Gastroesophageal sphincter (tissue), 4 donors: ENCODE measurements at regions not wholly inside any gene's neighbourhood (a gene's known extent, or its start where the extent isn't known, plus 50 kb on each side); places are given as distances from the start of the nearest gene placed in this dataset.

Source experiments
- ATAC-seq: fragments of 150-250 bp; one replicate; pipeline ENCODE4 v1.9.1; 2016; ENCODE audit warnings: mild to moderate bottlenecking, moderate library complexity
- H3K27ac ChIP-seq, 4 donors: fragments of 200-600 bp; sonication (generic) in 3 of 4; 1 replicate in 3 of 4; 2 replicates in 1 of 4; pipeline ENCODE4 v1.5.1; 2016 to 2019
- H3K27me3 ChIP-seq: fragments of 200-600 bp; sonication (generic); one replicate; pipeline ENCODE4 v1.5.1; 2019
- H3K36me3 ChIP-seq, 2 donors: fragments of 200-600 bp; sonication (generic); one replicate each; pipeline ENCODE4 v1.5.1; 2019; ENCODE audit warnings: control low read depth in 1 of 2
- H3K4me1 ChIP-seq, 3 donors: fragments of 200-600 bp; sonication (generic); 1 replicate in 2 of 3; 2 replicates in 1 of 3; pipeline ENCODE4 v1.5.1; 2016 to 2019; ENCODE audit warnings: control low read depth in 2 of 3
- H3K4me3 ChIP-seq, 2 donors: fragments of 200-600 bp; sonication (generic); one replicate each; pipeline ENCODE4 v1.5.1; 2019; ENCODE audit warnings: mild to moderate bottlenecking in 1 of 2, moderate library complexity in 1 of 2
- H3K9me3 ChIP-seq, 3 donors: fragments of 200-600 bp; sonication (generic); one replicate each; pipeline ENCODE4 v1.5.1; 2017 to 2019; ENCODE audit warnings: control low read depth in 2 of 3
- EP300 ChIP-seq: sonication (generic); formaldehyde crosslinking; IDR thresholded peaks from one replicate; pipeline ENCODE4 v1.6.1; 2017; ENCODE audit warnings: antibody characterized with exemption, mild to moderate bottlenecking
- POLR2A ChIP-seq, 2 donors: fragments of 450-650 bp; IDR thresholded peaks; one replicate each; pipeline ENCODE4 v1.6.1; 2017; ENCODE audit warnings: antibody characterized with exemption in 2 of 2, mild to moderate bottlenecking in 2 of 2, moderate library complexity in 1 of 2
- POLR2AphosphoS5 ChIP-seq: sonication (generic); formaldehyde crosslinking; IDR thresholded peaks from one replicate; pipeline ENCODE4 v1.6.1; 2017; ENCODE audit warnings: antibody characterized with exemption
- WGBS, 2 donors: methylation state at CpG; one replicate each; pipeline ENCODE4 v1.1.5; 2018; ENCODE audit warnings: low coverage in 1 of 2; 5-methylcytosine and 5-hydroxymethylcytosine counted together
- TF ChIP-seq, protein P1 (sequence below), 4 experiments: fragments of 200-600 bp in 2 of 4; fragments of 450-650 bp in 2 of 4; sonication (generic) in 1 of 4; IDR thresholded peaks; one replicate each; pipeline ENCODE4 v1.5.1; 2017 to 2019; ENCODE audit warnings: antibody characterized with exemption in 4 of 4, mild to moderate bottlenecking in 2 of 4, moderate library complexity in 2 of 4

DNA sequence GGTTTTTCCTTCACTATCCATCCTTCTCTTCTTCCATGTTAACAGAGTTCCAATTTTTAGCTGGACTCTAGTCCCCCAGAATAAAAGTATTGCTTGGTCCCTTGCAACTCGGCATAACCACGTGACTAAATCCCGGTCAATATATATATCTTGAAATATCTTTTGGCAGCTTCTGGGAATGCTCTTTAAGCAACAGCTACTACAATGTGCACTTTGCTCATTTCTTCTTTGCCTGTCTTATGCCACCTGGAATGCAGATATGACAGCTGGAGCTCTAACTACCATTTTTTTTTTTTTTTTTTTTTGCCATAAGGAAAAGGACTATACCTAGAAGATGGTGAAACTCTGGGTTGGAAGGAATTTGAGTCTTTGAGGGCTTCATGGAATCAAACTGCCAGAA is 82.6 kb downstream of the GCNT4 start:
- Histone ChIP-seq H3K36me3 (no peaks in the 10 kb centered on the region), H3K27ac (no peak overlapping the region), H3K4me3 (no peak overlapping the region), H3K27me3 (no peaks in the 10 kb centered on the region), H3K4me1 (no peaks in the 10 kb centered on the region), H3K9me3 (peaks cover 0 to 4% (median 0%) of the 10 kb centered on the region in 3 donors)
- TF ChIP-seq, protein P1, sequence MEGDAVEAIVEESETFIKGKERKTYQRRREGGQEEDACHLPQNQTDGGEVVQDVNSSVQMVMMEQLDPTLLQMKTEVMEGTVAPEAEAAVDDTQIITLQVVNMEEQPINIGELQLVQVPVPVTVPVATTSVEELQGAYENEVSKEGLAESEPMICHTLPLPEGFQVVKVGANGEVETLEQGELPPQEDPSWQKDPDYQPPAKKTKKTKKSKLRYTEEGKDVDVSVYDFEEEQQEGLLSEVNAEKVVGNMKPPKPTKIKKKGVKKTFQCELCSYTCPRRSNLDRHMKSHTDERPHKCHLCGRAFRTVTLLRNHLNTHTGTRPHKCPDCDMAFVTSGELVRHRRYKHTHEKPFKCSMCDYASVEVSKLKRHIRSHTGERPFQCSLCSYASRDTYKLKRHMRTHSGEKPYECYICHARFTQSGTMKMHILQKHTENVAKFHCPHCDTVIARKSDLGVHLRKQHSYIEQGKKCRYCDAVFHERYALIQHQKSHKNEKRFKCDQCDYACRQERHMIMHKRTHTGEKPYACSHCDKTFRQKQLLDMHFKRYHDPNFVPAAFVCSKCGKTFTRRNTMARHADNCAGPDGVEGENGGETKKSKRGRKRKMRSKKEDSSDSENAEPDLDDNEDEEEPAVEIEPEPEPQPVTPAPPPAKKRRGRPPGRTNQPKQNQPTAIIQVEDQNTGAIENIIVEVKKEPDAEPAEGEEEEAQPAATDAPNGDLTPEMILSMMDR (IDR thresholded peaks at IDR 0.05): no peak
- TF ChIP-seq POLR2AphosphoS5 (no peak), POLR2A (IDR thresholded peaks at IDR 0.05) (no peak), EP300 (no peak)
- 76% methylated on average over 3 of the region's 3 CpGs; no CpG with 5 or more reads in 1 of the 2 donors for WGBS, 2 donors
- ATAC-seq: no peak

DNA sequence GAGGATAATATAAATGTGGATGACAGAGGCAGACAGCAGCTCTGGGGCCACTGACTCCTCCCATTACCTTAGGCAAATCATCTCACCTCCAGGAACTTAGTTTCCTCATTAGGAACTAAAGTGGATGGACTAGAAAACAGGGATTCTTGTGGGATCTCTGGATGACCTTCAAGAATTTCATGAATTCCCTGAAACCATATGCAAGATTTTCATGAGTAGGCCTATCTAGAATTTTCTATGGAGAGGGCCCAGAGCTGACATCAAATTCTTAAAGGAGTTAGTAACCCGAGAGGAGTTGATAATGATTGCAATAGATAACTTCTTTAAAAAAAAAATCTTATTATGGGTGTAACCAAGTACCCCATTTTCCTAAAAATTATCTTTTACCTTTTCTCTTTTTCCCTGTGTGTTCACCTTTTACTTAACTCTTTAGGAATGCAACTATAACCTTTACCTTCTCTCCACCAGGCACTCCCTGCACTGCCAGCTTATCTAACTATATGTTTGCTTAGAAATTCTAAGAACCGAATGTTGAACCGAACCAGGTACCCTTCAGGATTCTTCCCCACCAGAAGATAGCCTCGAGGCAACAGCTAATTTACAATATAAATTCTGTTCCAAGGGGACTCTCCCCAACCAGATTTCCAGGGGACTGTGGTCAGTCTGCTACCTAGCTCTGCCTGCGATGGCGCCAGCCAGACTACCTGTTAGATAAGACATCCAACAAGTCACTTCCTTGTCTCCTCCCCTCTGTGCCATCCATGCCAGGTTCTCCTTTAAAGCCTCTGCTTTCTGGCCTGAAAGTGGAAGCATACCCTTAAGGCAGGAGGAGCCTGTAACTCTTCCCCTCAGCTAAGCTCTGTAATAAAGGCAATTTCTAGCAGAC is 86.0 kb downstream of the GCNT4 start:
- WGBS, 2 donors: 80 to 88% methylated on average over 4 to 6 of the region's 6 CpGs
- no peak for ATAC-seq

GRCh38 chr5:74963407-74963806 is 89.0 kb downstream of the GCNT4 start:
- H3K27me3 ChIP-seq: no peaks in the 10 kb centered on the region
- 38 to 39% methylated on average over 3 of the region's 3 CpGs for WGBS, 2 donors
- no peak overlapping the region for H3K4me3 ChIP-seq
- no peaks in the 10 kb centered on the region for H3K4me1 ChIP-seq
- no peaks in the 10 kb centered on the region for H3K9me3 ChIP-seq
- ATAC-seq: no peak
- TF ChIP-seq POLR2A (IDR thresholded peaks at IDR 0.05) (no peak), POLR2AphosphoS5 (no peak), EP300 (no peak)
- TF ChIP-seq, protein P1 (IDR thresholded peaks at IDR 0.05): no peak
- no peak overlapping the region for H3K27ac ChIP-seq
- H3K36me3 ChIP-seq: no peaks in the 10 kb centered on the region

More for the DNA sequence above, 86.0 kb downstream of the GCNT4 start:
- no peak overlapping the region for H3K27ac ChIP-seq
- no peak for TF ChIP-seq POLR2AphosphoS5
- TF ChIP-seq POLR2A (IDR thresholded peaks at IDR 0.05): no peak
- no peak for TF ChIP-seq EP300
- TF ChIP-seq, protein P1 (IDR thresholded peaks at IDR 0.05): no peak
- H3K27me3 ChIP-seq: no peaks in the 10 kb centered on the region
- no peaks in the 10 kb centered on the region for H3K9me3 ChIP-seq
- no peaks in the 10 kb centered on the region for H3K4me1 ChIP-seq
- no peaks in the 10 kb centered on the region for H3K36me3 ChIP-seq
- H3K4me3 ChIP-seq: no peak overlapping the region

GRCh38 chr5:74957906-74958305 is 91.7 kb upstream of the FAM169A start:
- 62 to 79% methylated on average over 3 of the region's 3 CpGs for WGBS, 2 donors

More at GRCh38 chr5:74957906-74958305, 91.7 kb upstream of the FAM169A start:
- no peak for ATAC-seq
- Histone ChIP-seq H3K27me3 (no peaks in the 10 kb centered on the region), H3K27ac (no peak overlapping the region), H3K9me3 (no peaks in the 10 kb centered on the region), H3K36me3 (no peaks in the 10 kb centered on the region), H3K4me1 (no peaks in the 10 kb centered on the region), H3K4me3 (no peak overlapping the region)
- no peak for TF ChIP-seq EP300
- TF ChIP-seq, protein P1 (IDR thresholded peaks at IDR 0.05): no peak
- TF ChIP-seq POLR2A (IDR thresholded peaks at IDR 0.05): no peak
- no peak for TF ChIP-seq POLR2AphosphoS5
